Loucy (cell line): ENCODE measurements at regions not wholly inside any gene's neighbourhood (a gene's known extent, or its start where the extent isn't known, plus 50 kb on each side); places are given as distances from the start of the nearest gene placed in this dataset.

Experiments
- H2AFZ ChIP-seq: fragments of 200-600 bp; sonication (generic); 2 replicates; pipeline ENCODE4 v1.6.0; 2016; ENCODE audit warnings: antibody characterized with exemption, mild to moderate bottlenecking, low read length, moderate library complexity
- H3F3A ChIP-seq: fragments of 200-600 bp; 2 replicates; pipeline ENCODE4 v1.6.0; 2016; ENCODE audit warnings: antibody characterized with exemption, low read depth, mild to moderate bottlenecking
- H3K27me3 ChIP-seq: fragments of 200-600 bp; sonication (generic); 2 replicates; pipeline ENCODE4 v1.6.1; 2014; ENCODE audit warnings: low read length, mild to moderate bottlenecking; ENCODE audit not compliant: insufficient read depth, poor library complexity, severe bottlenecking
- H3K36me3 ChIP-seq: fragments of 200-600 bp; sonication (generic); 2 replicates; pipeline ENCODE4 v1.6.1; 2016; ENCODE audit warnings: low read length; ENCODE audit not compliant: insufficient read depth
- H3K4me1 ChIP-seq: fragments of 200-600 bp; sonication (generic); 2 replicates; pipeline ENCODE4 v1.5.1; 2014; ENCODE audit warnings: low read length, mild to moderate bottlenecking; ENCODE audit not compliant: insufficient read depth, poor library complexity, severe bottlenecking
- H3K4me2 ChIP-seq: fragments of 200-600 bp; sonication (generic); 2 replicates; pipeline ENCODE4 v1.6.0; 2014; ENCODE audit warnings: antibody characterized with exemption, low read length, low read depth, mild to moderate bottlenecking; ENCODE audit not compliant: poor library complexity, severe bottlenecking
- H3K4me3 ChIP-seq: fragments of 200-600 bp; sonication (generic); 2 replicates; pipeline ENCODE4 v1.5.1; 2014; ENCODE audit warnings: low read length, mild to moderate bottlenecking, mixed read lengths; ENCODE audit not compliant: poor library complexity, severe bottlenecking
- H3K79me2 ChIP-seq: fragments of 200-600 bp; sonication (generic); 2 replicates; pipeline ENCODE4 v1.6.1; 2014; ENCODE audit warnings: low read length; ENCODE audit not compliant: insufficient read depth
- H3K9ac ChIP-seq: fragments of 200-600 bp; sonication (generic); 2 replicates; pipeline ENCODE4 v1.6.0; 2014; ENCODE audit warnings: mild to moderate bottlenecking, low read depth, low read length, moderate library complexity; ENCODE audit not compliant: poor library complexity, severe bottlenecking
- H3K9me2 ChIP-seq: fragments of 200-600 bp; sonication (generic); replicated peaks from 2 replicates; pipeline ENCODE4 v1.6.1; 2016; ENCODE audit warnings: low read depth, low read length, mixed read lengths
- H3K9me3 ChIP-seq: fragments of 200-600 bp; sonication (generic); 2 replicates; pipeline ENCODE4 v1.6.1; 2014; ENCODE audit warnings: mild to moderate bottlenecking, antibody characterized with exemption, low read length, low read depth; ENCODE audit not compliant: insufficient read depth
- H4K20me1 ChIP-seq: fragments of 200-600 bp; sonication (generic); 2 replicates; pipeline ENCODE4 v1.6.0; 2014; ENCODE audit warnings: antibody characterized with exemption, low read length, mild to moderate bottlenecking; ENCODE audit not compliant: insufficient read depth, poor library complexity, severe bottlenecking
- CTCF ChIP-seq: fragments of 200-600 bp; sonication (generic); conservative IDR thresholded peaks from 2 replicates; pipeline ENCODE4 v1.5.1; 2014; ENCODE audit warnings: mild to moderate bottlenecking, antibody characterized with exemption, low read length
- EZH2phosphoT487 ChIP-seq: fragments of 200-600 bp; IDR thresholded peaks from 2 replicates; pipeline ENCODE4 v1.6.1; 2018; ENCODE audit warnings: antibody characterized with exemption, mild to moderate bottlenecking, moderate library complexity, borderline replicate concordance

DNA sequence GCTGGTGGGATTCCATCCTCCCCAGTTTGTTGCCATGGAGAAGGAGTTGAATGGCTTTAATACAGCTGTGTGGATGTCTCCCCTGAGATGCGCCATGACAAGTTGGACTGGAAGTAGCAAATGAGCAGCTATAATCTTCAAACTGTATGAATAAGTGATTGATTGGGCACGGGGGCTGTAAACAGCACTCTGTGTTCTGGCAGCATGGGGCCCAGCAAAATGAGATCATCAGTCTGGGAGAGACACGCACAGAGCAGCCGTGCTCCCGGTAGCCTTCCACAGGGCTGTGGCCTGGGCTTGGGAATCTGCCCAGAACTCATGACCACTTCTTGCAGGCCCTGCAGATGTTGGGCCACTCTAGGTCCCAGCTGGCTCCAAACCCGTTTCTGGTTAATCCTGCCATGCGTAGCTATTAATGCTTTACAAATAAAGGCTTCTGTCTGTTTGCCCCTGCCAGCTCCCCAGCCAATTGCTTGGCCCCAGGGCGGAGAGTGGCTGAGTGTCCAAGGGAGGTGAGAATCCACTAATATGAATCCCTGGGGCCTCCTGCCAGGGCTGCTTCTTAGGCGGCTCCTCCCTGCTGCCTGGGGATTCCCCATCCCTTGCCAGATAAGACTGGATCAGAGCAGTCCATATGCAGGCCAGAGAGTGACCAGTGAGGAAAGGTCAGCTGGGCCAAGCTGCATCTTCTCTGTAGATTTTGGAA is 642.9 kb downstream of the AJAP1 start:
- TF ChIP-seq CTCF (no peak), EZH2phosphoT487 (no peak)
- Histone ChIP-seq H3K27me3 (no peaks in the 10 kb centered on the region), H3K9me3 (no peaks in the 10 kb centered on the region; the same call in 1 of the 2 replicates), H3K4me1 (no peaks in the 10 kb centered on the region), H2AFZ (no peak overlapping the region), H3K4me3 (no peak overlapping the region), H4K20me1 (no peaks in the 10 kb centered on the region), H3K36me3 (no peaks in the 10 kb centered on the region), H3K79me2 (no peaks in the 10 kb centered on the region), H3K9ac (no peak overlapping the region), H3K9me2 (no peaks in the 10 kb centered on the region), H3F3A (no peaks in the 10 kb centered on the region), H3K4me2 (no peak overlapping the region)

GRCh38 chr1:5296557-5297179 is 642.3 kb downstream of the AJAP1 start:
- Histone ChIP-seq H3K9me3 (no peaks in the 10 kb centered on the region; the same call in 1 of the 2 replicates), H3K4me1 (no peaks in the 10 kb centered on the region), H3F3A (no peaks in the 10 kb centered on the region), H3K4me2 (no peak overlapping the region), H2AFZ (no peak overlapping the region), H3K9me2 (no peaks in the 10 kb centered on the region), H3K4me3 (no peak overlapping the region), H3K36me3 (no peaks in the 10 kb centered on the region), H3K27me3 (no peaks in the 10 kb centered on the region), H3K79me2 (no peaks in the 10 kb centered on the region), H3K9ac (no peak overlapping the region), H4K20me1 (no peaks in the 10 kb centered on the region)
- TF ChIP-seq EZH2phosphoT487 (no peak), CTCF (no peak)

DNA sequence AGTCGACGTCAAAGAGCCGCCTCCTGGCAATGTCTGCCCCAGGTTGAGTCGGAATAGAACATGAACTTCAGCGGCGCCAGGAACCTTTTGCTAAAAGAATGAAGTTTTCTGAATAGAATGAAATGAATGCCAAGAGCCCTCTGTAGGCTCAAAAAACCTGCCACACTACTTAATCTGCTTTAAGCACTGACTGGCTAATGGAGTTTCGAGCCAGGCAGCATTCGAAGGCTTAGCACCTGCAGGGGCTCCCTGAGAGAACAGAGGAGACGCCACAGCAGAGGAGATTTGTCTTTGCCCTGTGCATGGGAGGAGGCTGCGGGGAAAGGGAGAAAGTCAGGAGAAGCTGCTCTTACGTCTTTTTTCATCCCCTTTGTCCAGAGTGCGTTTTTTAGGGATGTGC is 641.7 kb downstream of the AJAP1 start:
- Histone ChIP-seq H3K4me3 (no peak overlapping the region), H3K9me2 (no peaks in the 10 kb centered on the region), H3K79me2 (no peaks in the 10 kb centered on the region), H3K9me3 (no peaks in the 10 kb centered on the region; the same call in 1 of the 2 replicates), H3K4me1 (no peaks in the 10 kb centered on the region), H3F3A (no peaks in the 10 kb centered on the region), H3K27me3 (no peaks in the 10 kb centered on the region), H3K36me3 (no peaks in the 10 kb centered on the region), H2AFZ (no peak overlapping the region), H3K4me2 (no peak overlapping the region), H4K20me1 (no peaks in the 10 kb centered on the region), H3K9ac (no peak overlapping the region)
- no peak for TF ChIP-seq CTCF
- no peak for TF ChIP-seq EZH2phosphoT487
